Liver (tissue), 8 donors: ENCODE measurements at regions not wholly inside any gene's neighbourhood (a gene's known extent, or its start where the extent isn't known, plus 50 kb on each side); places are given as distances from the start of the nearest gene placed in this dataset.

Source experiments
- DNase-seq: peaks from one replicate; pipeline ENCODE4 v3.0.0-alpha.2; 2017; ENCODE audit warnings: low spot score
- H3K27ac ChIP-seq, 2 donors: one replicate each; pipeline ENCODE4 v1.7.0; 2013; ENCODE audit warnings: inconsistent platforms in 2 of 2, low read length in 2 of 2, control low read depth in 1 of 2, low read depth in 1 of 2, mild to moderate bottlenecking in 1 of 2
- H3K27me3 ChIP-seq, 4 donors: one replicate each; pipeline versions ENCODE4 v1.6.1 to v1.7.0; 2013; ENCODE audit warnings: low read length in 3 of 4, inconsistent platforms in 1 of 4, mild to moderate bottlenecking in 1 of 4, moderate library complexity in 1 of 4; ENCODE audit not compliant: control insufficient read depth in 4 of 4, insufficient read depth in 4 of 4
- H3K36me3 ChIP-seq, 4 donors: one replicate each; pipeline versions ENCODE4 v1.6.1 to v1.7.0; 2013; ENCODE audit warnings: low read length in 3 of 4, mild to moderate bottlenecking in 3 of 4, low read depth in 1 of 4, moderate library complexity in 1 of 4; ENCODE audit not compliant: control insufficient read depth in 4 of 4, insufficient read depth in 3 of 4
- H3K4me1 ChIP-seq, 4 donors: one replicate each; pipeline versions ENCODE4 v1.6.1 to v1.7.0; 2013; ENCODE audit warnings: low read length in 3 of 4, mild to moderate bottlenecking in 3 of 4, moderate library complexity in 1 of 4; ENCODE audit not compliant: control insufficient read depth in 4 of 4, insufficient read depth in 4 of 4
- H3K4me3 ChIP-seq, 3 donors: one replicate each; pipeline versions ENCODE4 v1.6.1 to v1.7.0; 2013; ENCODE audit warnings: low read length in 3 of 3, control low read depth in 1 of 3, low read depth in 1 of 3, mild to moderate bottlenecking in 1 of 3
- H3K9ac ChIP-seq, 2 donors: one replicate each; pipeline ENCODE4 v1.7.0; 2013; ENCODE audit warnings: low read length in 2 of 2, mild to moderate bottlenecking in 2 of 2, moderate library complexity in 2 of 2, control low read depth in 1 of 2, low read depth in 1 of 2
- H3K9me3 ChIP-seq, 4 donors: one replicate each; pipeline versions ENCODE4 v1.6.1 to v1.7.0; 2013; ENCODE audit warnings: low read length in 3 of 4; ENCODE audit not compliant: control insufficient read depth in 4 of 4
- EGR1 ChIP-seq, 2 donors: IDR thresholded peaks; 2 replicates each; pipeline ENCODE4 v1.6.1; 2016 to 2018; ENCODE audit warnings: antibody characterized with exemption in 2 of 2, low read depth in 2 of 2
- FOXA1 ChIP-seq: IDR thresholded peaks from 2 replicates; pipeline ENCODE4 v1.6.1; 2016; ENCODE audit warnings: antibody characterized with exemption
- FOXA2 ChIP-seq: IDR thresholded peaks from 2 replicates; pipeline ENCODE4 v1.6.1; 2016; ENCODE audit warnings: antibody characterized with exemption
- HNF4A ChIP-seq, 2 donors: conservative IDR thresholded peaks; 2 replicates each; pipeline ENCODE4 v1.6.1; 2016; ENCODE audit warnings: antibody characterized with exemption in 2 of 2, mild to moderate bottlenecking in 2 of 2
- HNF4G ChIP-seq: IDR thresholded peaks from 2 replicates; pipeline ENCODE4 v1.6.1; 2016; ENCODE audit warnings: antibody characterized with exemption
- NR2F2 ChIP-seq: IDR thresholded peaks from 2 replicates; pipeline ENCODE4 v1.6.1; 2016; ENCODE audit warnings: antibody characterized with exemption
- RAD21 ChIP-seq, 2 donors: IDR thresholded peaks; 2 replicates each; pipeline ENCODE4 v1.6.1; 2016; ENCODE audit warnings: antibody characterized with exemption in 2 of 2, mild to moderate bottlenecking in 2 of 2
- RXRA ChIP-seq, 2 donors: IDR thresholded peaks; 2 replicates each; pipeline ENCODE4 v1.6.1; 2017 to 2018; ENCODE audit warnings: antibody characterized with exemption in 2 of 2, mild to moderate bottlenecking in 1 of 2
- SP1 ChIP-seq: IDR thresholded peaks from 2 replicates; pipeline ENCODE4 v1.6.1; 2018; ENCODE audit warnings: antibody characterized with exemption, mild to moderate bottlenecking
- TAF1 ChIP-seq: conservative IDR thresholded peaks from 2 replicates; pipeline ENCODE4 v1.6.1; 2016; ENCODE audit warnings: antibody characterized with exemption, mild to moderate bottlenecking
- YY1 ChIP-seq: IDR thresholded peaks from 2 replicates; pipeline ENCODE4 v1.6.1; 2016; ENCODE audit warnings: antibody characterized with exemption, mild to moderate bottlenecking
- WGBS: extraction: QIAGEN DNeasy Blood & Tissue Kit; methylation state at CpG from one replicate; pipeline ENCODE4 v1.1.7; 2013; 5-methylcytosine and 5-hydroxymethylcytosine counted together
- TF ChIP-seq, protein P1 (sequence below): IDR thresholded peaks from 2 replicates; pipeline ENCODE4 v1.6.1; 2016; ENCODE audit warnings: antibody characterized with exemption
- TF ChIP-seq, protein P2 (sequence below): fragments of 150-350 bp; IDR thresholded peaks from 2 replicates; pipeline ENCODE4 v1.5.1; 2017; ENCODE audit warnings: improper control_type of control experiment, low read depth, low read length; ENCODE audit not compliant: missing input control
- TF ChIP-seq, protein P3 (sequence below): IDR thresholded peaks from 2 replicates; pipeline ENCODE4 v1.6.1; 2016; ENCODE audit warnings: antibody characterized with exemption, mild to moderate bottlenecking
- TF ChIP-seq, protein P4 (sequence below): IDR thresholded peaks from 2 replicates; pipeline ENCODE4 v1.6.1; 2016; ENCODE audit warnings: antibody characterized with exemption
- TF ChIP-seq, protein P5 (sequence below): IDR thresholded peaks from 2 replicates; pipeline ENCODE4 v1.6.1; 2016; ENCODE audit warnings: antibody characterized with exemption
- donor health status: healthy.
- donor health status: healthy.
- donor health status: healthy.
- donor health status: healthy.
- donor health status: healthy.

- TF ChIP-seq, protein P1, sequence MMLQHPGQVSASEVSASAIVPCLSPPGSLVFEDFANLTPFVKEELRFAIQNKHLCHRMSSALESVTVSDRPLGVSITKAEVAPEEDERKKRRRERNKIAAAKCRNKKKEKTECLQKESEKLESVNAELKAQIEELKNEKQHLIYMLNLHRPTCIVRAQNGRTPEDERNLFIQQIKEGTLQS: no peak
- TF ChIP-seq HNF4A (conservative IDR thresholded peaks at IDR 0.05) (no peak), FOXA2 (no peak), SP1 (no peak), NR2F2 (no peak), RXRA (IDR thresholded peaks at IDR 0.05) (no peak), FOXA1 (no peak), RAD21 (IDR thresholded peaks at IDR 0.05) (no peak), YY1 (no peak), HNF4G (no peak), EGR1 (IDR thresholded peaks at IDR 0.05; ENCODE audit: low read depth in 2 of 2) (no peak)
- TF ChIP-seq, protein P2, sequence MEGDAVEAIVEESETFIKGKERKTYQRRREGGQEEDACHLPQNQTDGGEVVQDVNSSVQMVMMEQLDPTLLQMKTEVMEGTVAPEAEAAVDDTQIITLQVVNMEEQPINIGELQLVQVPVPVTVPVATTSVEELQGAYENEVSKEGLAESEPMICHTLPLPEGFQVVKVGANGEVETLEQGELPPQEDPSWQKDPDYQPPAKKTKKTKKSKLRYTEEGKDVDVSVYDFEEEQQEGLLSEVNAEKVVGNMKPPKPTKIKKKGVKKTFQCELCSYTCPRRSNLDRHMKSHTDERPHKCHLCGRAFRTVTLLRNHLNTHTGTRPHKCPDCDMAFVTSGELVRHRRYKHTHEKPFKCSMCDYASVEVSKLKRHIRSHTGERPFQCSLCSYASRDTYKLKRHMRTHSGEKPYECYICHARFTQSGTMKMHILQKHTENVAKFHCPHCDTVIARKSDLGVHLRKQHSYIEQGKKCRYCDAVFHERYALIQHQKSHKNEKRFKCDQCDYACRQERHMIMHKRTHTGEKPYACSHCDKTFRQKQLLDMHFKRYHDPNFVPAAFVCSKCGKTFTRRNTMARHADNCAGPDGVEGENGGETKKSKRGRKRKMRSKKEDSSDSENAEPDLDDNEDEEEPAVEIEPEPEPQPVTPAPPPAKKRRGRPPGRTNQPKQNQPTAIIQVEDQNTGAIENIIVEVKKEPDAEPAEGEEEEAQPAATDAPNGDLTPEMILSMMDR: no peak
- no peak overlapping the region for H3K4me3 ChIP-seq
- H3K9ac ChIP-seq: no peak overlapping the region
- WGBS: 86% methylated on average over 2 of the region's 2 CpGs
- no peak for DNase-seq
- H3K36me3 ChIP-seq: peaks cover 0 to 3% (median 0%) of the 10 kb centered on the region in 4 donors
- peaks cover 0 to 4% (median 0%) of the 10 kb centered on the region in 4 donors for H3K27me3 ChIP-seq
- no peaks in the 10 kb centered on the region for H3K4me1 ChIP-seq
- no peak overlapping the region for H3K27ac ChIP-seq
- H3K9me3 ChIP-seq: no peaks in the 10 kb centered on the region
Measured at GRCh38 chr2:19425419-19425818, 67.0 kb upstream of the OSR1 start.

GRCh38 chr2:19419211-19419880 is 60.9 kb upstream of the OSR1 start:
- WGBS: 59% methylated on average over 3 of the region's 3 CpGs
- TF ChIP-seq TAF1: no peak
- TF ChIP-seq, protein P3, sequence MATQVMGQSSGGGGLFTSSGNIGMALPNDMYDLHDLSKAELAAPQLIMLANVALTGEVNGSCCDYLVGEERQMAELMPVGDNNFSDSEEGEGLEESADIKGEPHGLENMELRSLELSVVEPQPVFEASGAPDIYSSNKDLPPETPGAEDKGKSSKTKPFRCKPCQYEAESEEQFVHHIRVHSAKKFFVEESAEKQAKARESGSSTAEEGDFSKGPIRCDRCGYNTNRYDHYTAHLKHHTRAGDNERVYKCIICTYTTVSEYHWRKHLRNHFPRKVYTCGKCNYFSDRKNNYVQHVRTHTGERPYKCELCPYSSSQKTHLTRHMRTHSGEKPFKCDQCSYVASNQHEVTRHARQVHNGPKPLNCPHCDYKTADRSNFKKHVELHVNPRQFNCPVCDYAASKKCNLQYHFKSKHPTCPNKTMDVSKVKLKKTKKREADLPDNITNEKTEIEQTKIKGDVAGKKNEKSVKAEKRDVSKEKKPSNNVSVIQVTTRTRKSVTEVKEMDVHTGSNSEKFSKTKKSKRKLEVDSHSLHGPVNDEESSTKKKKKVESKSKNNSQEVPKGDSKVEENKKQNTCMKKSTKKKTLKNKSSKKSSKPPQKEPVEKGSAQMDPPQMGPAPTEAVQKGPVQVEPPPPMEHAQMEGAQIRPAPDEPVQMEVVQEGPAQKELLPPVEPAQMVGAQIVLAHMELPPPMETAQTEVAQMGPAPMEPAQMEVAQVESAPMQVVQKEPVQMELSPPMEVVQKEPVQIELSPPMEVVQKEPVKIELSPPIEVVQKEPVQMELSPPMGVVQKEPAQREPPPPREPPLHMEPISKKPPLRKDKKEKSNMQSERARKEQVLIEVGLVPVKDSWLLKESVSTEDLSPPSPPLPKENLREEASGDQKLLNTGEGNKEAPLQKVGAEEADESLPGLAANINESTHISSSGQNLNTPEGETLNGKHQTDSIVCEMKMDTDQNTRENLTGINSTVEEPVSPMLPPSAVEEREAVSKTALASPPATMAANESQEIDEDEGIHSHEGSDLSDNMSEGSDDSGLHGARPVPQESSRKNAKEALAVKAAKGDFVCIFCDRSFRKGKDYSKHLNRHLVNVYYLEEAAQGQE: no peak
- TF ChIP-seq, protein P2: no peak
- TF ChIP-seq EGR1 (IDR thresholded peaks at IDR 0.05; ENCODE audit: low read depth in 2 of 2): no peak
- no peak for TF ChIP-seq FOXA2
- no peak for TF ChIP-seq SP1
- TF ChIP-seq, protein P4, sequence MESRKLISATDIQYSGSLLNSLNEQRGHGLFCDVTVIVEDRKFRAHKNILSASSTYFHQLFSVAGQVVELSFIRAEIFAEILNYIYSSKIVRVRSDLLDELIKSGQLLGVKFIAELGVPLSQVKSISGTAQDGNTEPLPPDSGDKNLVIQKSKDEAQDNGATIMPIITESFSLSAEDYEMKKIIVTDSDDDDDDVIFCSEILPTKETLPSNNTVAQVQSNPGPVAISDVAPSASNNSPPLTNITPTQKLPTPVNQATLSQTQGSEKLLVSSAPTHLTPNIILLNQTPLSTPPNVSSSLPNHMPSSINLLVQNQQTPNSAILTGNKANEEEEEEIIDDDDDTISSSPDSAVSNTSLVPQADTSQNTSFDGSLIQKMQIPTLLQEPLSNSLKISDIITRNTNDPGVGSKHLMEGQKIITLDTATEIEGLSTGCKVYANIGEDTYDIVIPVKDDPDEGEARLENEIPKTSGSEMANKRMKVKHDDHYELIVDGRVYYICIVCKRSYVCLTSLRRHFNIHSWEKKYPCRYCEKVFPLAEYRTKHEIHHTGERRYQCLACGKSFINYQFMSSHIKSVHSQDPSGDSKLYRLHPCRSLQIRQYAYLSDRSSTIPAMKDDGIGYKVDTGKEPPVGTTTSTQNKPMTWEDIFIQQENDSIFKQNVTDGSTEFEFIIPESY: no peak
- no peak for TF ChIP-seq HNF4G
- TF ChIP-seq, protein P5, sequence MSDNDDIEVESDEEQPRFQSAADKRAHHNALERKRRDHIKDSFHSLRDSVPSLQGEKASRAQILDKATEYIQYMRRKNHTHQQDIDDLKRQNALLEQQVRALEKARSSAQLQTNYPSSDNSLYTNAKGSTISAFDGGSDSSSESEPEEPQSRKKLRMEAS: no peak
- TF ChIP-seq, protein P1: no peak
- TF ChIP-seq NR2F2: no peak
- no peak for TF ChIP-seq RAD21 (IDR thresholded peaks at IDR 0.05)
- no peak for TF ChIP-seq FOXA1
- Histone ChIP-seq H3K9ac (no peak overlapping the region), H3K36me3 (no peaks in the 10 kb centered on the region), H3K4me1 (no peaks in the 10 kb centered on the region), H3K4me3 (no peak overlapping the region), H3K27ac (no peak overlapping the region), H3K9me3 (no peaks in the 10 kb centered on the region), H3K27me3 (no peaks in the 10 kb centered on the region)
- no peak for DNase-seq
